ENCODE measurements at regions not wholly inside any gene's neighbourhood (a gene's known extent, or its start where the extent isn't known, plus 50 kb on each side); places are given as distances from the start of the nearest gene placed in this dataset.

- no peak overlapping the region for H3K4me3 ChIP-seq (ENCODE audit: control insufficient read depth, low read depth, low read length)
- no peak for DNase-seq (ENCODE audit: low read depth)
- no peak for TF ChIP-seq CTCF (IDR thresholded peaks at IDR 0.05; ENCODE audit: control insufficient read depth, insufficient read depth, low read depth, low read length, missing control alignments)
Observed at GRCh38 chr14:100403105-100403504, 80.0 kb downstream of the SLC25A47 start.

GRCh38 chr14:100403802-100404365, 80.7 kb downstream of the SLC25A47 start:
- no peak overlapping the region for H3K4me3 ChIP-seq (ENCODE audit: control insufficient read depth, low read depth, low read length)
- DNase-seq (ENCODE audit: low read depth) = no peak
- no peak for TF ChIP-seq CTCF (IDR thresholded peaks at IDR 0.05; ENCODE audit: control insufficient read depth, insufficient read depth, low read depth, low read length, missing control alignments)

- DNase-seq (ENCODE audit: low read depth) = no peak
- no peak for TF ChIP-seq CTCF (IDR thresholded peaks at IDR 0.05; ENCODE audit: control insufficient read depth, insufficient read depth, low read depth, low read length, missing control alignments)
- no peak overlapping the region for H3K4me3 ChIP-seq (ENCODE audit: control insufficient read depth, low read depth, low read length)
Observed at GRCh38 chr14:100404419-100404818, 81.3 kb downstream of the SLC25A47 start.

- no peak for DNase-seq (ENCODE audit: low read depth)
- H3K4me3 ChIP-seq (ENCODE audit: control insufficient read depth, low read depth, low read length) = no peak overlapping the region
- TF ChIP-seq CTCF (IDR thresholded peaks at IDR 0.05; ENCODE audit: control insufficient read depth, insufficient read depth, low read depth, low read length, missing control alignments) = no peak
Observed at GRCh38 chr14:100405760-100406455, 82.8 kb downstream of the SLC25A47 start.

- no peak overlapping the region for H3K4me3 ChIP-seq (ENCODE audit: control insufficient read depth, low read depth, low read length)
- TF ChIP-seq CTCF (IDR thresholded peaks at IDR 0.05; ENCODE audit: control insufficient read depth, insufficient read depth, low read depth, low read length, missing control alignments) = no peak
- DNase-seq (ENCODE audit: low read depth) = no peak
Observed at GRCh38 chr14:100406505-100407131, 83.5 kb downstream of the SLC25A47 start.

- DNase-seq (ENCODE audit: low read depth) = no peak
Observed at GRCh38 chr14:100407376-100408102, 84.4 kb downstream of the SLC25A47 start.

More at GRCh38 chr14:100407376-100408102, 84.4 kb downstream of the SLC25A47 start:
- H3K4me3 ChIP-seq (ENCODE audit: control insufficient read depth, low read depth, low read length) = no peak overlapping the region
- no peak for TF ChIP-seq CTCF (IDR thresholded peaks at IDR 0.05; ENCODE audit: control insufficient read depth, insufficient read depth, low read depth, low read length, missing control alignments)

Data from AG09309 (cell line).